AG10803 (cell line): ENCODE measurements at regions not wholly inside any gene's neighbourhood (a gene's known extent, or its start where the extent isn't known, plus 50 kb on each side); places are given as distances from the start of the nearest gene placed in this dataset.

Experiments
- DNase-seq: peaks from one replicate; pipeline ENCODE4 v3.0.0; 2010; ENCODE audit warnings: low read depth
- H3K4me3 ChIP-seq: 2 replicates; pipeline ENCODE4 v1.5.1; 2011; ENCODE audit warnings: mild to moderate bottlenecking, low read length, control low read depth
- CTCF ChIP-seq: conservative IDR thresholded peaks from 2 replicates; pipeline ENCODE4 v1.5.1; 2011; ENCODE audit warnings: mild to moderate bottlenecking, low read length, control low read depth, inconsistent platforms

- no peak for DNase-seq
- no peak overlapping the region for H3K4me3 ChIP-seq
- TF ChIP-seq CTCF = no peak
Observed at GRCh38 chr2:38149531-38149930, 73.6 kb upstream of the CYP1B1 start.

GRCh38 chr2:38148501-38148900, 72.5 kb upstream of the CYP1B1 start:
- H3K4me3 ChIP-seq = no peak overlapping the region
- no peak for TF ChIP-seq CTCF
- peak; percentile 75 for DNase-seq

- no peak for TF ChIP-seq CTCF
- H3K4me3 ChIP-seq = no peak overlapping the region
Observed at GRCh38 chr2:38147333-38148121, 71.6 kb upstream of the CYP1B1 start.

GRCh38 chr2:38146907-38147307, 71.0 kb upstream of the CYP1B1 start:
- TF ChIP-seq CTCF = no peak
- peak; percentile 95 for DNase-seq
- peak overlapping the region; percentile 35 for H3K4me3 ChIP-seq

More at GRCh38 chr2:38147333-38148121, 71.6 kb upstream of the CYP1B1 start:
- no peak for DNase-seq

- DNase-seq = peak; percentile 94
- H3K4me3 ChIP-seq = peak overlapping the region; percentile 35
- no peak for TF ChIP-seq CTCF
Observed at GRCh38 chr2:38146275-38146906, 70.4 kb upstream of the CYP1B1 start.

- DNase-seq = no peak
- no peak overlapping the region for H3K4me3 ChIP-seq
- TF ChIP-seq CTCF = no peak
Observed at GRCh38 chr2:38145236-38145635, 69.3 kb upstream of the CYP1B1 start.

GRCh38 chr2:38142627-38143026, 66.7 kb upstream of the CYP1B1 start:
- no peak for TF ChIP-seq CTCF
- no peak overlapping the region for H3K4me3 ChIP-seq
- no peak for DNase-seq
